ENCODE measurements at regions not wholly inside any gene's neighbourhood (a gene's known extent, or its start where the extent isn't known, plus 50 kb on each side); places are given as distances from the start of the nearest gene placed in this dataset.
A peak's percentile ranks its signal among the peaks of the same experiment; 100 is the strongest.

GRCh38 chr1:244272471-244273261, 179.0 kb downstream of the ADSS2 start:
- Histone ChIP-seq H3K36me3 (no peaks in the 10 kb centered on the region), H3K27ac (peak overlapping the region in 3 of 4 donors; percentile 70 to 81 (median 73)), H3K4me3 (no peak overlapping the region), H3K9me3 (no peaks in the 10 kb centered on the region), H3K4me1 (peaks cover 0 to 25% (median 10%) of the 10 kb centered on the region in 3 donors), H3K27me3 (no peaks in the 10 kb centered on the region)
- ATAC-seq: peak; percentile 64
- 30 to 36% methylated on average over 5 to 6 of the region's 9 CpGs for WGBS, 2 donors (ENCODE audit: low coverage in 1 of 2)
- no peak for TF ChIP-seq EP300 (IDR thresholded peaks at IDR 0.05)
- peak; percentile 92 to 98 (median 96) for TF ChIP-seq CTCF (IDR thresholded peaks at IDR 0.05)
- peak; percentile 65 for TF ChIP-seq POLR2AphosphoS5 (IDR thresholded peaks at IDR 0.05)

- Histone ChIP-seq H3K36me3 (no peaks in the 10 kb centered on the region), H3K27ac (peak overlapping the region; percentile 48 to 81 (median 61)), H3K9me3 (no peaks in the 10 kb centered on the region), H3K4me3 (peak overlapping the region in 1 of 2 donors; percentile 13), H3K4me1 (peaks cover 0 to 25% (median 10%) of the 10 kb centered on the region in 3 donors), H3K27me3 (no peaks in the 10 kb centered on the region)
- peak; percentile 31 for ATAC-seq
- WGBS, 2 donors (ENCODE audit: low coverage in 1 of 2): 6 to 8% methylated on average over 8 of the region's 8 CpGs
- TF ChIP-seq CTCF (IDR thresholded peaks at IDR 0.05): peak in 1 of 4 experiments; percentile 4
- no peak for TF ChIP-seq EP300 (IDR thresholded peaks at IDR 0.05)
- no peak for TF ChIP-seq POLR2A (IDR thresholded peaks at IDR 0.05)
- TF ChIP-seq POLR2AphosphoS5 (IDR thresholded peaks at IDR 0.05): no peak
Measured at GRCh38 chr1:244273262-244273844, 178.4 kb downstream of the ADSS2 start.

- Histone ChIP-seq H3K36me3 (no peaks in the 10 kb centered on the region), H3K27me3 (no peaks in the 10 kb centered on the region), H3K4me1 (peaks cover 0 to 25% (median 10%) of the 10 kb centered on the region in 3 donors), H3K27ac (peak overlapping the region; percentile 48 to 81 (median 61)), H3K4me3 (peak overlapping the region in 1 of 2 donors; percentile 13), H3K9me3 (no peaks in the 10 kb centered on the region)
- ATAC-seq: peak; percentile 83
- TF ChIP-seq EP300 (IDR thresholded peaks at IDR 0.05): no peak
- TF ChIP-seq POLR2AphosphoS5 (IDR thresholded peaks at IDR 0.05): peak; percentile 54
- no peak for TF ChIP-seq CTCF (IDR thresholded peaks at IDR 0.05)
- 17 to 29% methylated on average over 5 to 9 of the region's 13 CpGs for WGBS, 2 donors (ENCODE audit: low coverage in 1 of 2)
Measured at GRCh38 chr1:244273845-244274619, 177.7 kb downstream of the ADSS2 start.

GRCh38 chr1:244276646-244277045, 175.1 kb downstream of the ADSS2 start:
- Histone ChIP-seq H3K4me1 (peaks cover 0 to 25% (median 10%) of the 10 kb centered on the region in 3 donors), H3K9me3 (no peaks in the 10 kb centered on the region), H3K27ac (no peak overlapping the region), H3K27me3 (no peaks in the 10 kb centered on the region), H3K36me3 (no peaks in the 10 kb centered on the region), H3K4me3 (no peak overlapping the region)
- no peak for TF ChIP-seq EP300 (IDR thresholded peaks at IDR 0.05)
- no peak for TF ChIP-seq POLR2AphosphoS5 (IDR thresholded peaks at IDR 0.05)
- TF ChIP-seq POLR2A (IDR thresholded peaks at IDR 0.05): no peak
- TF ChIP-seq CTCF (IDR thresholded peaks at IDR 0.05): no peak
- WGBS, 2 donors (ENCODE audit: low coverage in 1 of 2): 0 to 30% methylated on average over 1 to 3 of the region's 3 CpGs
- no peak for ATAC-seq
